ENCODE measurements at regions not wholly inside any gene's neighbourhood (a gene's known extent, or its start where the extent isn't known, plus 50 kb on each side); places are given as distances from the start of the nearest gene placed in this dataset.

- H3K36me3 Mint-ChIP-seq (ENCODE audit: insufficient read depth in 1 of 3, low read depth in 3 of 3), result peaks cover 2 to 5% (median 3%) of the 10 kb centered on the region in 3 experiments; a peak in 5 of 7 replicates
- H2AK5ac ChIP-seq (ENCODE audit: insufficient read length, low read length), result no peak overlapping the region
- H4K5ac ChIP-seq (ENCODE audit: insufficient read length, low read depth, low read length), result no peak overlapping the region
- H3K56ac ChIP-seq (ENCODE audit: insufficient read length, low read depth, low read length), result no peak overlapping the region
- no peak overlapping the region for H3K23ac ChIP-seq (ENCODE audit: insufficient read length, low read depth, low read length)
- H4K20me1 ChIP-seq (ENCODE audit: control insufficient read depth, insufficient read depth, insufficient read length), result no peaks in the 10 kb centered on the region
- no peak for TF ChIP-seq CTCF (conservative IDR thresholded peaks at IDR 0.05)
- H3K23me2 ChIP-seq (ENCODE audit: insufficient read length, low read depth, low read length, poor library complexity, severe bottlenecking), result no peaks in the 10 kb centered on the region
- H2BK20ac ChIP-seq (ENCODE audit: low read depth, low read length, poor library complexity, severe bottlenecking), result no peak overlapping the region
- no peak overlapping the region for H2BK5ac ChIP-seq (ENCODE audit: insufficient read length, low read length)
- H3K4me2 ChIP-seq (ENCODE audit: insufficient read depth, insufficient read length, low read length), result no peak overlapping the region
- H3K79me2 ChIP-seq (ENCODE audit: insufficient read depth, low read length), result no peaks in the 10 kb centered on the region
- no peaks in the 10 kb centered on the region; a peak in 2 of 4 replicates for H3K4me1 Mint-ChIP-seq
- no peaks in the 10 kb centered on the region for H3K4me1 ChIP-seq (ENCODE audit: insufficient read depth, low read length)
- no peak overlapping the region for H2BK15ac ChIP-seq (ENCODE audit: low read depth, low read length)
- H3K18ac ChIP-seq (ENCODE audit: insufficient read length, low read depth, low read length), result no peak overlapping the region
- H3K14ac ChIP-seq (ENCODE audit: insufficient read depth, low read length), result no peak overlapping the region
- no peak for DNase-seq
- H3K27ac Mint-ChIP-seq, result no peak overlapping the region
- H3K27me3 ChIP-seq (ENCODE audit: insufficient read depth, low read length), result no peaks in the 10 kb centered on the region
- no peak overlapping the region for H3K4ac ChIP-seq (ENCODE audit: low read depth, low read length)
- H3K79me1 ChIP-seq (ENCODE audit: insufficient read depth, low read depth, low read length, poor library complexity, severe bottlenecking), result no peaks in the 10 kb centered on the region
- no peak overlapping the region for H2BK12ac ChIP-seq (ENCODE audit: insufficient read length, low read depth, low read length)
- H3K9me3 Mint-ChIP-seq, result peaks cover 4% of the 10 kb centered on the region in 2 experiments; a peak in 3 of 5 replicates
- H2AFZ ChIP-seq (ENCODE audit: low read length), result no peak overlapping the region
- H3K9me3 ChIP-seq (ENCODE audit: control insufficient read depth, low read depth, low read length), result no peaks in the 10 kb centered on the region
- H3K9ac ChIP-seq (ENCODE audit: extremely low read depth, insufficient read length, low read length), result no peak overlapping the region
- no CpG with 5 or more reads among the region's 2 CpGs for WGBS (ENCODE audit: extremely low coverage, insufficient read length, low lambda C conversion rate)
- H3K4me3 Mint-ChIP-seq, result no peak overlapping the region
- H2BK120ac ChIP-seq (ENCODE audit: low read depth, low read length, poor library complexity, severe bottlenecking), result no peak overlapping the region
- no peaks in the 10 kb centered on the region for H3K27me3 Mint-ChIP-seq (ENCODE audit: low read depth)
- H4K91ac ChIP-seq (ENCODE audit: insufficient read length, low read depth, low read length), result no peak overlapping the region
- H3T11ph ChIP-seq (ENCODE audit: low read length), result no peak overlapping the region
- H4K8ac ChIP-seq (replicated peaks; ENCODE audit: insufficient read length, low read depth, low read length), result no peak overlapping the region
- H3K27ac ChIP-seq (ENCODE audit: insufficient read length, low read depth, low read length), result no peak overlapping the region
These were observed 131.0 kb upstream of the ZNF804B start for GRCh38 chr7:88628363-88629085.
